ENCODE measurements at regions not wholly inside any gene's neighbourhood (a gene's known extent, or its start where the extent isn't known, plus 50 kb on each side); places are given as distances from the start of the nearest gene placed in this dataset.

- CTCF ChIA-PET: no interaction called here
- H3K27ac Mint-ChIP-seq: no peak overlapping the region
- peaks cover 26% of the 10 kb centered on the region for H3K27me3 Mint-ChIP-seq
- H3K9me3 Mint-ChIP-seq: no peaks in the 10 kb centered on the region
- H3K4me1 ChIP-seq (ENCODE audit: insufficient read depth, low read length): no peaks in the 10 kb centered on the region
- H3K27me3 ChIP-seq (ENCODE audit: control insufficient read depth in 1 of 2, insufficient read depth in 2 of 2, low read length in 2 of 2): no peaks in the 10 kb centered on the region
- H3K4me3 ChIP-seq (ENCODE audit: low read length): no peak overlapping the region
- no peak overlapping the region for H3K27ac ChIP-seq (ENCODE audit: low read depth in 1 of 2, low read length in 2 of 2)
- no peaks in the 10 kb centered on the region for H3K36me3 ChIP-seq (ENCODE audit: insufficient read depth, low read length)
- ATAC-seq (ENCODE audit: poor library complexity) (no peak), DNase-seq (no peak)
- TF ChIP-seq CTCF (IDR thresholded peaks at IDR 0.05): no peak
- no peaks in the 10 kb centered on the region for H3K9me3 ChIP-seq (ENCODE audit: control insufficient read depth in 1 of 2, insufficient read depth in 1 of 2, low read length in 2 of 2)
- no peaks in the 10 kb centered on the region for H3K4me1 Mint-ChIP-seq (ENCODE audit: low read depth)
- no peaks in the 10 kb centered on the region for H3K36me3 Mint-ChIP-seq (ENCODE audit: low read depth)
- POLR2A ChIA-PET: no interaction called here
- H3K4me3 Mint-ChIP-seq: no peak overlapping the region
- intact Hi-C loops (cut with DNase I, micrococcal nuclease): no loop called here
Measured at GRCh38 chr10:8577686-8578085, 523.2 kb downstream of the GATA3 start.

GRCh38 chr10:8581521-8582225 is 527.2 kb downstream of the GATA3 start:
- Mint-ChIP-seq H3K36me3 (ENCODE audit: low read depth) (no peaks in the 10 kb centered on the region), H3K4me1 (ENCODE audit: low read depth) (no peaks in the 10 kb centered on the region), H3K9me3 (no peaks in the 10 kb centered on the region), H3K4me3 (no peak overlapping the region), H3K27me3 (peaks cover 25% of the 10 kb centered on the region), H3K27ac (no peak overlapping the region)
- intact Hi-C loops (cut with DNase I, micrococcal nuclease): no loop called here
- no peak for TF ChIP-seq CTCF (IDR thresholded peaks at IDR 0.05)
- Histone ChIP-seq H3K27me3 (ENCODE audit: control insufficient read depth in 1 of 2, insufficient read depth in 2 of 2, low read length in 2 of 2) (peaks cover 0 to 5% of the 10 kb centered on the region in 2 experiments), H3K4me3 (ENCODE audit: low read length) (no peak overlapping the region), H3K36me3 (ENCODE audit: insufficient read depth, low read length) (no peaks in the 10 kb centered on the region), H3K4me1 (ENCODE audit: insufficient read depth, low read length) (no peaks in the 10 kb centered on the region), H3K27ac (ENCODE audit: low read depth in 1 of 2, low read length in 2 of 2) (no peak overlapping the region), H3K9me3 (ENCODE audit: control insufficient read depth in 1 of 2, insufficient read depth in 1 of 2, low read length in 2 of 2) (no peaks in the 10 kb centered on the region)
- ATAC-seq (ENCODE audit: poor library complexity) (no peak), DNase-seq (no peak)
- ChIA-PET POLR2A (no interaction called here), CTCF (no interaction called here)

- intact Hi-C loops (cut with DNase I, micrococcal nuclease): no loop called here
- H3K4me3 Mint-ChIP-seq: no peak overlapping the region
- H3K4me1 Mint-ChIP-seq (ENCODE audit: low read depth): no peaks in the 10 kb centered on the region
- H3K27ac Mint-ChIP-seq: no peak overlapping the region
- POLR2A ChIA-PET: no interaction called here
- H3K9me3 Mint-ChIP-seq: no peaks in the 10 kb centered on the region
- CTCF ChIA-PET: no interaction called here
- TF ChIP-seq CTCF (IDR thresholded peaks at IDR 0.05): no peak
- ATAC-seq (ENCODE audit: poor library complexity) (no peak), DNase-seq (no peak)
- H3K27ac ChIP-seq (ENCODE audit: low read depth in 1 of 2, low read length in 2 of 2): no peak overlapping the region
- no peaks in the 10 kb centered on the region for H3K9me3 ChIP-seq (ENCODE audit: control insufficient read depth in 1 of 2, insufficient read depth in 1 of 2, low read length in 2 of 2)
- H3K36me3 ChIP-seq (ENCODE audit: insufficient read depth, low read length): no peaks in the 10 kb centered on the region
- peaks cover 0 to 5% of the 10 kb centered on the region in 2 experiments for H3K27me3 ChIP-seq (ENCODE audit: control insufficient read depth in 1 of 2, insufficient read depth in 2 of 2, low read length in 2 of 2)
- H3K4me1 ChIP-seq (ENCODE audit: insufficient read depth, low read length): no peaks in the 10 kb centered on the region
- peaks cover 32% of the 10 kb centered on the region for H3K27me3 Mint-ChIP-seq
- no peaks in the 10 kb centered on the region for H3K36me3 Mint-ChIP-seq (ENCODE audit: low read depth)
- H3K4me3 ChIP-seq (ENCODE audit: low read length): no peak overlapping the region
Measured at GRCh38 chr10:8583096-8583495, 528.6 kb downstream of the GATA3 start.

Measured in CD4-positive, alpha-beta T cell (primary cell).